ENCODE measurements at regions not wholly inside any gene's neighbourhood (a gene's known extent, or its start where the extent isn't known, plus 50 kb on each side); places are given as distances from the start of the nearest gene placed in this dataset.

DNA sequence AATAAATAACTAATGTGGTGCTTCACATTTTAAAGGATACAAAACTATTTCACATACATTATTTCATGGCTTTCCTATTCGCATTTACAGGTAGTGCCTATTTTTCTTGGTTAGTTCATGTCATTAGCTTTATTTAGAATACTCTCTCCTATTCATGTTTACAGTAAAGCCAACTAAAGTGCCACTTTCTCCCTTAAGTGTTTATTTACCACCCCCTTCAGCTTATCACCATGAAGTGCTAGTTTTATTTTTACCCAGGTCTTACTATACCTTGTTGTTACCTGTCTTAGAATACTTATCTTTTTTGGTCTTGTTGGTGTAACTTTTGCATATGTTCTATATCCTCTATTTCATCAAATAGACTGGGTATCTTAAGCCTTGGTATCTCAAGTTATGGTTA, 715.2 kb upstream of the TENM4 start:
- TF ChIP-seq POLR2A (IDR thresholded peaks at IDR 0.05), result no peak
- TF ChIP-seq, protein P1, sequence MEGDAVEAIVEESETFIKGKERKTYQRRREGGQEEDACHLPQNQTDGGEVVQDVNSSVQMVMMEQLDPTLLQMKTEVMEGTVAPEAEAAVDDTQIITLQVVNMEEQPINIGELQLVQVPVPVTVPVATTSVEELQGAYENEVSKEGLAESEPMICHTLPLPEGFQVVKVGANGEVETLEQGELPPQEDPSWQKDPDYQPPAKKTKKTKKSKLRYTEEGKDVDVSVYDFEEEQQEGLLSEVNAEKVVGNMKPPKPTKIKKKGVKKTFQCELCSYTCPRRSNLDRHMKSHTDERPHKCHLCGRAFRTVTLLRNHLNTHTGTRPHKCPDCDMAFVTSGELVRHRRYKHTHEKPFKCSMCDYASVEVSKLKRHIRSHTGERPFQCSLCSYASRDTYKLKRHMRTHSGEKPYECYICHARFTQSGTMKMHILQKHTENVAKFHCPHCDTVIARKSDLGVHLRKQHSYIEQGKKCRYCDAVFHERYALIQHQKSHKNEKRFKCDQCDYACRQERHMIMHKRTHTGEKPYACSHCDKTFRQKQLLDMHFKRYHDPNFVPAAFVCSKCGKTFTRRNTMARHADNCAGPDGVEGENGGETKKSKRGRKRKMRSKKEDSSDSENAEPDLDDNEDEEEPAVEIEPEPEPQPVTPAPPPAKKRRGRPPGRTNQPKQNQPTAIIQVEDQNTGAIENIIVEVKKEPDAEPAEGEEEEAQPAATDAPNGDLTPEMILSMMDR (IDR thresholded peaks at IDR 0.05 in 4 of 5, conservative IDR thresholded peaks at IDR 0.05 in 1 of 5), result no peak

Measured in gastrocnemius medialis (tissue), 4 donors.